GM19324 (cell line): ENCODE measurements at regions not wholly inside any gene's neighbourhood (a gene's known extent, or its start where the extent isn't known, plus 50 kb on each side); places are given as distances from the start of the nearest gene placed in this dataset.

Experiments
- ATAC-seq: cut with Tn5 transposase; IDR thresholded peaks from one replicate; pipeline ENCODE4 v1.9.1; 2021; ENCODE audit warnings: mild to moderate bottlenecking, moderate library complexity; ENCODE audit not compliant: unreplicated experiment, low FRiP score

DNA sequence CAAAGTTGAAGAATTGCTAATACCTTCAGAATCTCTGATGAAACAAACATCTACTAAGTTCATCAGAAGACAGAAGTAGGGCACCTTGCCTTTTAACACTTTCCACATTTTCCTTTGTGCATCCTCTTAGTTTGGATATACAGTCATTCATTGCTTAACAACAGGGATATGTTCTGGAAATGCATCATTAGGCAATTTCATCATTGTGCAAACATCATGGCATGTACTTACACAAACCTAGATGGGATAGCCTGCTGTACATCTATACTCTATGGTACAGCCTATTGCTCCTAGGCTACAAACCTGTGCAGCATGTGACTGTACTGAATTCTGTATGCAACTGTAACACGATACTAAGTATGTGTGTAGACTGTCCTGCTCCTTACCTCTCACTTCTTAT, 169.8 kb downstream of the SUCLA2 start:
- ATAC-seq, result no peak

DNA sequence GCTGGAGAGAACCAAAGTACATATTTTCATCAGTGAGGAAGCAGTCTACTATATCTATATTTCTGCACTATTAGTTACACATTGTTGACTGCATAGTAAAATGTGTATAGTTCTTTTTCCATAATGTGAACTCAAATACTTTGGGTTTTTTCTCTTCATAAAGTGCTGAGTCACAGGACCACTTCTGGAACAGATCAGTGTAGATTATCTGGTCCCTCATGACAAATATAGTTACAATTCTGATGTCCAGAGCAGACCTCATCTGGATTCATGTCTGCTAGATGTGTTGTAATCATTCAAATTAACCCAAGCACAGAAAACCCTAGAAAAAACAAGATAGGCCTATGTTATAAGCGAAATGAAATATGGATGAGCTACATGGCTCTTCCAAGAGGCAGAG, 171.4 kb downstream of the SUCLA2 start:
- no peak for ATAC-seq

DNA sequence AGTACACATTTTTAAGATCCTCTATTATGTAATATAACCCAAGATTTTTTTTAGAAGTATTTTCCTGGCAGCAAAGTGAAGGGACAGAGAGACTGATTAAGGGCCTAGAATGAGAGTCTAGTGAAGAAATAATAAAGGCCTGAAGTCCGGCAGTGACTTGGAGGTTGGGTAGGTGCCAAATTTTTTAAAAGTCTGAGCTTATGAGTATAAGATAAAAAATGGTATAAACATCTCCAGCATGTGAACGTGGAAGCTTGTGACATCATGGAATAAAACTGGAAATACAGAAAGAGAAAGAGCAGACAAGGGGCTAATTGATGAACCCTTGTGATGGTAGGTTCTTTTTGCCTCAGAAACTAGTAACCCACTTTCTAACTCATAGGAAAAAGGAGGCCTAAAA, 174.6 kb downstream of the SUCLA2 start:
- no peak for ATAC-seq

GRCh38 chr13:47822036-47822435, 179.0 kb downstream of the SUCLA2 start:
- no peak for ATAC-seq

DNA sequence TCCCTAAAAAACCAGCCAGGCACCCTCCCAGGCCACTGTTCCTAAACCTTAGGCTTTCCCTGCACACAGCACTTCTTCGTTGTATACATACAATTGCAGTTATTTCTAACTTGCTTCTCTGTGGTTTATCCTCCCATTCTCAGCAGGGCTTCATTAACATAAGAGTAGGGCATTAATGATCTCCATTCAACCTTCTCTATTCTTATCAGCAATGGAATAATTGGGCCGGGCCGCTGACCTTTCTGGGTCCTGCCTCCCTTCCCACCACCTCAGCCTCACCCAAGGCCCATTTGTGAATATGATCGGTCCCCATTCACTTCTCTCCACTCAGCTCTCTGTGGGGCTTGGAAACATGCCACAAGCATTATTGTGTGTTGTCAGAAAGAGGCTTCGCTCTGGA, 184.2 kb downstream of the SUCLA2 start:
- no peak for ATAC-seq

GRCh38 chr13:47813718-47814117, 187.4 kb downstream of the SUCLA2 start:
- ATAC-seq, result no peak

DNA sequence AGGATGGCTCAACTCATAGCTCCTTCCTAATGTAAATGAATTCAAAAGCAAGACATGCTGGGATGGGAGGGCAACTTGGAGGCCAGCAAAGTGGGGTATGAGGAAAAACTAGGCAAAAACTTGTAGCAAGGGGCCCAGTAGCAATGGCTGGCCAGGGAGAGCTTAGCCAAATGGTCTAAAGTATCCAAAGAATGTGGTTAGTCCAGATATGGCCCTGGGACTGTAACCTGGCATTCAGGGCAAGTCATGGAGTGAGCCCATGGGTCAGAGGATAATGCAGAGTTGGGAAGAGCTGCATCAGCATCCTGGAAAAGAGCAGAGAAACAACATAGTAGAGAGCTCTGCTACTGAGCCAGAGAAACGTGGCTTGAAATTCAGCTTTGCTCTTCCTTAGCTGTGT, 191.7 kb downstream of the SUCLA2 start:
- ATAC-seq, result no peak

GRCh38 chr13:47803131-47803530, 197.9 kb downstream of the SUCLA2 start:
- no peak for ATAC-seq

GRCh38 chr13:47801555-47801954, 199.5 kb downstream of the SUCLA2 start:
- no peak for ATAC-seq

DNA sequence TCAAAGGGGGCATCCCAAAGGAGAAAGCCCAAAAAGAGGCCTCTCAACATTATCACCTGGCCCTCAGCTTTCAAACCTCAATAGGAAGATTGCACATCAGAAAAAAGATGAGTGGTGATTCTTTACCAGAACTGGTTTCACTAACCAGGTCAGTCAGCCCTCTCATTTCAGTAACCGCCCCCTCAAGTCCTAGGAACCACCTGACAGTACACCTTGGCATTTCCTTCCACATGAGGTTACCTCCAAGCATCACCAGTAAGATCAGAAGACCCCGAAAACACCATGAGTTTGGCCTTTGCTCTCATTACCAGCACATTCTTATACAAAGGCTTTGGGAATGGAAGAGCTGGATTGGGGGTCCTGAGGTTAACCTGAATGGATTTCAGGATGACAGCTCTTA, 200.5 kb downstream of the SUCLA2 start:
- no peak for ATAC-seq

GRCh38 chr13:47798906-47799305, 202.2 kb downstream of the SUCLA2 start:
- no peak for ATAC-seq

- no peak for ATAC-seq
Measured at GRCh38 chr13:47798194-47798593, 202.9 kb downstream of the SUCLA2 start.

DNA sequence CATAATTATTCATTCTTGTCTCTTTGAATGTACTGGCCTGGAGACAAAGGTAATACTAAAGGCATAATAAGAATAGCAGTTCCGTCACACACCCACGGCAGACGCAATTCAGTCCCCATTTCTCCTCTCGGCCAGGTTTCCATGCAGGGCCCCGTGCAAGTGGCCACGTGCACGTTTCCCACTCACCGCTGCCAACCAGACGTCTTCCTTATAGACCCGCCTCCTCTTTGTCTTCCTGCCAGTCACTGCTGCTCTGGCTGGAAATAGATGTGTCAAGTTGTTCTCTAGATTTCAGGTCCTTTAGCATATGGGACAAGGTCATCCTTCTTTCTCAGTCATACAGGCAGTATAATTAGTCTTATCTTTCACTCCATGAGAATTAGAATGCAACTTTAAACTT, 204.3 kb downstream of the SUCLA2 start:
- no peak for ATAC-seq

DNA sequence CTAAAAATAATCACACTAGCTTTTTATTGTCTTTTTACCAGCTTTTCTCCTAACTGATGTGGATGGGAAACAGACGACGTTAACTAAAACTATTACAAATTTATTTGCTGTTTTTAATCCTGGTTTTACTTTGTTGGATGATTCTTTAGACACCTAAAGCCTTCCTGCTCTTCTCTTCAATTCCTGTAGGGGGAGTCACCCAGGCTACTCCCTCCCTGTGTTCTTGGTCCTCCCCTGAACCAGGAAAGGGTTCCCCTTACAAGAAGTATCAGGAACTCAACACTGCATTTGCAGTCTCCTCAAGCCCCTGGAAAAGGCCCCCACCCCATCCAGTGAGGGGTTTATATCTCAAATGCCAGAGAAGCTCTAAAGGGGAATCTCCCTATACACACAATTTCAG, 206.1 kb downstream of the SUCLA2 start:
- no peak for ATAC-seq

DNA sequence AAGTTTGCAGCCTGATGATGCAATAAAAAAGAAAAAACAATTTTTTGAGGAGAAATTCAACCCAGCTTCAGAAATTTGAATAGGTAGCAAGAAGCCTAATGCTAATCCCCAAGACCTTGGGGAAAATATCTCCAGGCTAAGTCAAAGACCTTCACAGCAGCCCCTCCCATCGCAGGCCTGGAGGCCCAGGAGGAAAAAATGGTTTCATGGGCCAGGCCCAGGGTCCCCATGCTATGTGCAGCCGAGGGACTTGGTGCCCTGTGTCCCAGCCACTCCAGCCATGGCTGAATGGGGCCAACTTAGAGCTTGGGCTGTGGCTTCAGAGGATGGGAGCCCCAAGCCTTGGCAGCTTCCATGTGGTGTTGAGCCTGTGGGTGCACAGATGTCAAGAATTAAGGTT, 210.3 kb downstream of the SUCLA2 start:
- no peak for ATAC-seq

DNA sequence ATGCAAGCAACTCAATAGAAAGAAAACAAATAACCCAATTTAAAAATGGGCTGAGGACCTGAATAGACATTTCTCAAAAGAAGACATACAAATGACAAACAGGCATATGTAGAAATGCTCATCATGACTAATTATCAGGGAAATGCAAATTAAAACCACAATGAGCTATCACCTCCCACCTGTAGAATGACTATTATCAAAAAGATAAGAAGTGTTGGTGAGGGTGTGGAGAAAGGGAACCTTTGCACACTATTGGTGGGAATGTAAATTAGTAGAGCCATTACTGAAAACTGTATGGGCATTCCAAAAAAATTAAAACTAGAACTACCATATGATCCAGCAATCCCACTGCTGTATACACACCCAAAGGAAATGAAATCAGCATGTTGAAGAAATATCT, 212.2 kb downstream of the SUCLA2 start:
- ATAC-seq, result no peak

DNA sequence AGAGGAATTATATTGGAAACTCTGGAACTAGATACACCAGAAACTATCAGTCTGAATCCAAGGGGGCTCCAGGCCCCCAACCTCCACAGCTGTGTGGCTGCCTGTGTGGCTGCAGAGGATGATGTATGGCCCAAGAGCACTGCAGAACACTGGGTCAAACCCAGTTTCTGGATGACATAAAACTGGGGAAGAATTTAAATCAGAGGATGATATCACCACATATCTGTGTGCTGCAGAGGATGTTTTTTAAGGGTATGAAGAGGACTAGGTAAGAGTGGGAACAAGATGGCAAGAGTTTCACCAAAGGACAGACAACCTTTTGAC, 226.4 kb downstream of the SUCLA2 start:
- ATAC-seq, result no peak

DNA sequence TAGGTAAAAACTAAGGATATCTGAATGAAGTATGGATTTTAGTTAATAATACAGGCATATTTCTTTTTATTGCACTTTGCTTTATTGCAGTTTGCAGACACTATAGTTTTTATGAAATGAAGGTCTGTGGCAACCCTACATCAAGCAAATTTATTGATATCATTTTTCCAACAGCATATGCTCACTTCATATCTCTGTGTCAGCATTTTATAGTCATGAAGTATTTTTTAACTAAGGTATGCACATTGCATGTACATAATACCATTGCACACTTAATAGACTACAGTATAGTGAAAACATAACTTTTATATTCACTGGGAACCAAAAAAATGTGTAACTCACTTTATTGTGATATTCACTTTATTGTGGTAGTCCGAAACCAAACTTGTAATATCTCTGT, 236.3 kb downstream of the SUCLA2 start:
- ATAC-seq, result no peak

GRCh38 chr13:47757466-47758080, 243.5 kb downstream of the SUCLA2 start:
- ATAC-seq, result no peak

DNA sequence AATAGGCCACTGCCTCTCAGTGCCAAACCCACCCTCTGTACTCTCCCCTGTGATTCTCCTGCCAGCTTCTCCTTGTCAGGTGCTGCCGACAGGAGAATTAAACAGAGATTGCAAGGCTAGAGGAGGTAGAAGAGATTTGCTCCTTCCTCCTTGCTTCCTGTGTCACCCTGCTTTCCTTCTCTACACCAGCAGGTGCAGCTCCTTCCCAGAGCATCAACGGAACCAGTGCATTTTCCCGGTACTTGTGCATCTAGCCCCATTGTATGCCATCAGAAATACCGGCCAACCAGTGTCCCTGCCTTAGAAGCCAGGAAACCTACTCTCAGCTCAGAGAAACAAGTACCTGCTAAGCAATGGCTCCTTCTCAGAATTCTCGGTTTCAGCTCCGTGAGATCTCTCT, 253.2 kb downstream of the SUCLA2 start:
- no peak for ATAC-seq

DNA sequence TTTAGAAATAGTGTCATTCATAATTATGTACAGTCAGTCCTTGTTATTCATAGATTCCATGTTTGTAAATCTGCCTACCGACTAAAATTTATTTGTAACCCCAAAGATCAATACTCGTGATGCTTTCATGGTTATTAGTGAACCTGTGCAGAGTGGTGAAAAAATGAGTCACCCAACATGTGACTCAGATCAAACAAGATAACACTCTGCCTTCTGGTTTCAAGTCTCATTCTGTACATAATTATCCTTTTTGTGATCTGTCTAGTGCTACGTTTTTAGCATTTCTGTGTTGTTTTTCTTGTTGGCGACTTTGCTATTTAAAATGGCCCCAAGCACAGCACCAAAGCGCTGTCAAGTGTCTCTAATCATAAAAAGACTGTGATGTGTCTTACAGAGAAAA, 274.7 kb downstream of the SUCLA2 start:
- no peak for ATAC-seq

DNA sequence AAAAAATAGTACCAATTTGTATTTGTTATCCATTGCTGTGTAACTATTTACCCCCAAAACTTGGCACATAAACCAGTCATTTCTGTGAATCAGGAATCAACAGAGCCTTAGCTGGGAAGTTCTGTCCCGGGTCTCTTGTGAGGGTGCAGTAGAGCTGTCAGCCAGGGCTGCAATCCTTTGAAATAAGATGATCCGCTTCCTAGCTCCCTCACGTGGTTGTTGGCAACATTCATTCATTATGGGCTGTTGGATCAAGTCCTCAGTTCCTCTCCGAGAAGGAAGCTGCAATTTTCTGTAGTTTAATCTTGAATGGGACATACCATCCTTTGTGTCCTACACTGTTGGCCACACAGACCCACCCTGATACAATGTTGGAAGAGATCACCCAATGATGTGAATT, 277.2 kb downstream of the SUCLA2 start:
- no peak for ATAC-seq

DNA sequence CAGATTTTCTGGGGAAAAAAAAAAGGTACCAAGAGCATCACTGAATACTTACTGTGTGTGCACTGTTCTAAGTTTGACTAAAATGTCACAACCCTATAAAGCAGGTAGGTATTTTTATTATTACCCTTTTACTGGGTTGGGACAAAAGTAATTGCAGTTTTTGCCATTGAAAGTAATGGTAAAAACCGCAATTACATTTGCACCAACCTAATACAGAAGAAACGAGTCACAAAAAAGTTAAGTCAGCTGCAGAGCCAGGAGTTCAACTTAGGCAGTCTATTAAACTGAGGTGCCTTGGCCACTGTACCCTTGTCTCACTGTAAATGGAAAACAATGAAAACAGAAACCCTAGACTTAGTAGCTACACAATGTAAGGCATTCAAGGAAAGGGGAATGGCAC, 281.9 kb downstream of the SUCLA2 start:
- no peak for ATAC-seq
